ENCODE measurements at regions not wholly inside any gene's neighbourhood (a gene's known extent, or its start where the extent isn't known, plus 50 kb on each side); places are given as distances from the start of the nearest gene placed in this dataset.

- DNase-seq (ENCODE audit: insufficient read length, low spot score) (no peak), FAIRE-seq (no peak)
These were observed 187.5 kb downstream of the IGLL1 start for GRCh38 chr22:23392420-23393121.

GRCh38 chr22:23391022-23391421 is 189.1 kb downstream of the IGLL1 start:
- TF ChIP-seq CTCF (IDR thresholded peaks at IDR 0.05; ENCODE audit: insufficient read depth, missing control alignments), result no peak
- DNase-seq (ENCODE audit: insufficient read length, low spot score) (no peak), FAIRE-seq (no peak)

More at GRCh38 chr22:23392420-23393121, 187.5 kb downstream of the IGLL1 start:
- TF ChIP-seq CTCF (IDR thresholded peaks at IDR 0.05; ENCODE audit: insufficient read depth, missing control alignments), result no peak

- TF ChIP-seq CTCF (IDR thresholded peaks at IDR 0.05; ENCODE audit: insufficient read depth, missing control alignments), result no peak
- FAIRE-seq, result no peak
- no peak for DNase-seq (ENCODE audit: insufficient read length, low spot score)
These were observed 190.6 kb downstream of the IGLL1 start for GRCh38 chr22:23389271-23390071.

- no peak for TF ChIP-seq CTCF (IDR thresholded peaks at IDR 0.05; ENCODE audit: insufficient read depth, missing control alignments)
- FAIRE-seq (no peak), DNase-seq (ENCODE audit: insufficient read length, low spot score) (no peak)
These were observed 191.6 kb downstream of the IGLL1 start for GRCh38 chr22:23388517-23388890.

GRCh38 chr22:23387827-23388516 is 192.1 kb downstream of the IGLL1 start:
- DNase-seq (ENCODE audit: insufficient read length, low spot score) (no peak), FAIRE-seq (no peak)
- TF ChIP-seq CTCF (IDR thresholded peaks at IDR 0.05; ENCODE audit: insufficient read depth, missing control alignments), result no peak

- no peak for TF ChIP-seq CTCF (IDR thresholded peaks at IDR 0.05; ENCODE audit: insufficient read depth, missing control alignments)
- DNase-seq (ENCODE audit: insufficient read length, low spot score), result no peak
- FAIRE-seq, result no peak
These were observed 193.1 kb downstream of the IGLL1 start for GRCh38 chr22:23386822-23387580.
